Activated CD4-positive, alpha-beta T cell treated with anti-CD3 and anti-CD28 coated beads, Interleukin-2, amount 50 U/mL, for 48 hours (primary cell): ENCODE measurements at regions not wholly inside any gene's neighbourhood (a gene's known extent, or its start where the extent isn't known, plus 50 kb on each side); places are given as distances from the start of the nearest gene placed in this dataset.

Source experiments
- DNase-seq, 2 experiments: peaks; one replicate each; pipeline ENCODE4 v3.0.0-alpha.2; 2020

- DNase-seq, result no peak
Measured at GRCh38 chr20:39270837-39271604, 308.9 kb downstream of the DHX35 start.

DNA sequence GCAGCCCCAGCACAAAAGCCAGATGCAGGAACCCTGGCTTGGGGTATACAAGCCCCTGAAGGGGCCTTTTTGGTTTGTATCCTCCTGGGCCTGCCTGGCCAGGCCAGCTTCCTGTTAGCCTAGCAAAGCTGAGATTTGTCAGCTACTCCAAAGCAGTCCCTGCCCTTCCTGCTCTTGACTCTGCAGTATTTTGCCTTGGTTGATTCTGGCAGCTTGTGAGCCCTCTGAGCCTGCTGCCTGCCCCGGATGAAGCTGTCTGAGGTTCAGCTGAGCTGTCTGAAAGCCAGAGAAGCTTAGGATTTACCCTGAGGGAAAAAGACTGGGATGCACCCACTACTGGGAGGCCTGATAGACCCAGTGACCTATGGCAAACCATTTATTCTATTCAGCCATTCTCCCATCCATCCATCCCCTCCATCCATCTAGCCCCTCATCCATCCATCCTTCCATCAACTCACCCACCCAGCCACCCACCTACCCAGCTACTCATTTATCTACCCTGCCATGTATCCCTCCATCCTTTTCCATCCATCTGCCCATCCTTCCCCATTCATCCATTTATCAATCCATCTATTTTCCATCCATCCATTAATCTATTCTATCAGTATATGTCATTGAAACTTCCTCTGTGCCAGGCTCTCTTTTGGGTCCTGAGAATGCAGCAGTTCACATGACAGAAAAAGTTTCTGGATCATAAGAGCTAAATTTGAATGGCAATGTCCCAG lies 307.5 kb downstream of the DHX35 start:
- DNase-seq, result no peak

GRCh38 chr20:39268981-39269461 lies 306.9 kb downstream of the DHX35 start:
- DNase-seq, result peak; percentile 46 to 59

- DNase-seq, result no peak
Measured at GRCh38 chr20:39268491-39268951, 306.4 kb downstream of the DHX35 start.

GRCh38 chr20:39266989-39267388 lies 304.8 kb downstream of the DHX35 start:
- DNase-seq, result no peak

DNA sequence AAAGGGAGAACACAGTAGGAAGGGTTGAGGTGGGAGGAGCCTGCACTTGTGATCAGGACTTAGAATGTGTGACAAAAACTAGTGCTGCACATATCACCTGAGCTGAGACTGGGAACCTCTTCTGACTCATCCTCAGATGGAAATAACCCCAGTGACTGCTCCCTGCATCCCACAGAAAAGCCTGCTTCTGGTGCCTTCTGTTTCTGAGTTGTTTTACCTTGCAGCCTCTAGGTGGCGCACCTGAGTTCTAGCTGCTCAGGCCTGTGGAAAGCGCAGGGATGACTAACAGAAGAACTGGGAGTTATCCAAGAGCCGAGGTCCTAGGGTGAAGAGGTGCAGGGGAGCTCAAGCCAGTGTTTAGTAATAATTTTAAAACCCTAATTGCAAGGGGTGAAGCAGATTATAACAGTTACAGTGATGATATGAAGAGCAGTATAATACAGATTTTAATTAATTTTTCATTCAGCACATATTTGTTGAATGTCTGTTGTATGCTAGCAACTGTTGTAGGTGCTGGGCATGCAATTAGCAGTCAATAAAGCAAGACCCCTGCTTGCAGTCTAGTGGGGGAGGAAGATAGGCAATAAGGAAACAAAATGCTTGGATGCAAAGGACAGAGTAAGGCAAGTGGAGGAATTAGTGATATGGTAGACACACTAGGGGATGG lies 302.5 kb downstream of the DHX35 start:
- peak; percentile 46 to 57 for DNase-seq

GRCh38 chr20:39263076-39263475 lies 300.9 kb downstream of the DHX35 start:
- no peak for DNase-seq

DNA sequence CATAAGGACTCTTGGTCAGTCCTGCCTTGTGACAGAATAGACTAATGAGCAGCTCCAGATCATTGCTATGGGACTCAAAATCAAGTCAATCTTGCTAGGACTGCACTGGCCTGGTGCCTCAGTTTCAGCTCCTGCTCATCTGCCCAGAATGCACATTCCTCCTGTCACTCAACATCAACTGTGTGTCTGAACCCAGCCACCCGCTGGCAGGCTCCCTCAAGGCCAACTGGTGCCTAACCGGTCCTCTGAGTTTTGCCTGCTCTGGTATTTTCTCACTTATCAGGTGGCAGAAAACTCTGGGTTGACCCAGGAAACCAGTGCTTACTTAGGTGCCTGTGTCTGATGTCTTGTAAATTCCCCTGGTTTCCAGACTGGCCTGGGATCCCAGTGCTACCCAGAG lies 297.7 kb downstream of the DHX35 start:
- no peak for DNase-seq

DNA sequence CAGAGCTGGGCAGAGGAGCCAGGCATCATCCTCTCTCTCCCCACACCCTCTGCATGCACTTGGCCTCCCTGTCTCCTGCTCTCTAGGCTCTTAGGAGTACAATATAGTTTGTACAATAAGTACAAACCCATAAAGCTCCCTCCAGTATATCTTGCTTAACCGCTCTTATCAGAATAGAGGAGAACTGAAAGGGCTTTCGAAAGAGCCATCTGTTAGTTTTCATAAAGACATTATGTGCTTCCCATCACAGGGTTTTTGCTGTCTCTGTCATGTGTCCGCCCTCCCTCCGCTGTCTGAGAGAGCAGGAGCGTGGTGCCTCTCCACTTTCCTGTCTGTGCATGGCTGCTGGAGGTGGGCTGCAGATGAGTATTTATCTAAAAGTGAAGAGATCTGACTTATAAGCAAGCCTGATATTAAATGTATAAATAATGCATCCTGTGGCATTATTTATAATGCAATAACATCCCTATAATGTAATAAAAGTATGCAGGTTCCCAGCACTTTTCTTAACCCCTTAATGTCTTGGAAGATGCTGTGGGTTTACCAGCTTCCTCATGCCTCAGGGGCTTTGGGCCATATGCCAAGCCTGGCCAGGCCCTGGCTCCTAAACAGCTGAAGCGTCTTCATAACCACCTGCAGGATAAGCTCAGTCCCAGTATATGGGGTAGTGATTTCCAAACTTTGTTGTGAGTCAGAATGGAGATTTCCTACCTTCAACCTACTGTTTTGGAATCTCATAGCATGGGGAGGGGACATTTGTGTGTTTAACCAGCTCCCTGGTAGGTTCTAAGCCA lies 297.1 kb downstream of the DHX35 start:
- DNase-seq, result no peak

GRCh38 chr20:39258253-39258652 lies 296.1 kb downstream of the DHX35 start:
- no peak for DNase-seq

DNA sequence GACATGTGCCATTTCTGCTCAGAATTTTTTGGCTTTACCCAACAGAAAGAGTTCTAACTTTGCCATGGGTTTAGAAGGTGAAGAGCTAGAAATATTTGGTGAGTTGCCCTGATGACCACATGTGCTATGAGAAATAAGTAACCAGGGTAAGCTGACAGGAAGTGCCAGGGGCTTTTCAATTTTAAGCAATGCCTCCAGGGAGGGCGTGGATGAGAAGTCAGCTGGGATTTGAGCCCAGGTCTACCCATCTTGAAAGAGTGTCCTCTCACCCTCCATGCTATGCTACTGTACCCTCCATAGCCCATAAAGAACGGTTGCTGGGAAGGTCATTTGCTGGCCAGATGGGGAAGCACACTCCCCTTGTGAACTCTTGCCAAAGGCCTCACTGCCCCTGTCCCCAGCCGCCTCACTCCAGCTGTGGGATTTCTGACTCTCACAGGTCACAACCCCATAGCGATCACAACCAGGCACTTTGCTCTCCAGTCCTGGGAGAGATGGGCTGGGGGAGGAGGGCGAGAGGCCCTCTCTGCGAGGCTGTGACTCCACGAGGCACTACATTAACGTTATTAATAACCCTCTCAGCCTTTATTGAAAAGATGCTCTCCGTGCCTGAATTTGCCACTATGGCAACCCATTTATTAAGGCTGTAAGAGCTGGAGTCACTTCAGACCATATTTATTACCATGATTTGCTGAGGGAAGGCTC lies 291.1 kb downstream of the DHX35 start:
- no peak for DNase-seq

DNA sequence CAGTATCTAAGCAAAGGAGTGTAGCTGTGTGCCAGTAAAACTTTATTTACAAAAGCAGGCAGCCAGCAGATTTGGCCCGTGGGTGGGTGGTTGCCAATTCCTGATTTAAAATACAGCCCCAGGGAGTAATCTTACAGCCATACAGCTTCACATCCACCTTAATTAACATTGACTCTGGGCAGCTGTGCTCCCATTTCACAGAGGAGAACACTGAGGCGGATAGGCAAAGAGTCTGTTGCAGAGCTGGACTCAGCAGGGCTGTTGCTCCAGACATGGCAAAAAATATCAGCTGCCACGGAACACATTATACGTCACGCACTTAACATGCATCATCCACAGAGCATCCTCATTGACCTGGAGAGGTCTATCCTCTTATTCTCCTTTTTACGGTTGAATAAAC lies 289.9 kb downstream of the DHX35 start:
- no peak for DNase-seq

DNA sequence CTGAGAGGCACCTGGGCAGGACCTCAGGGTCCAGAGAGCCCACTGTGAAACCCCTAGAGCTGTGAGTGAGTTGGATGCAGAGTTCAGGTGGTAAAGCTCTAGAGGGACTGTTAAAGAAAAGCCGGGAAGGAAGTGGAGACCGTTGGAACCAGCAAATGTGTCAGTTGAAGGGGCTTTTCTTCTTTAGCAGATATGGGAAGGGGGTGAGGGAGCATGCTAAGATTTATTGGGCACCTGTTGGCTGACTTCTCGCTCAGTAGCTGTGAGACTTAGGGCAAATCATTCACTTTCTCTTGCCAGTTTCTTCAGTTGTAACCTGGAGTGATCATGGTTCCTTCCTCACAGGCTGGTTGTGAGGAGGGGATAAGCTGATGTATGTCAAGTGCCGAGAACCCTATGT lies 287.7 kb downstream of the DHX35 start:
- no peak for DNase-seq

DNA sequence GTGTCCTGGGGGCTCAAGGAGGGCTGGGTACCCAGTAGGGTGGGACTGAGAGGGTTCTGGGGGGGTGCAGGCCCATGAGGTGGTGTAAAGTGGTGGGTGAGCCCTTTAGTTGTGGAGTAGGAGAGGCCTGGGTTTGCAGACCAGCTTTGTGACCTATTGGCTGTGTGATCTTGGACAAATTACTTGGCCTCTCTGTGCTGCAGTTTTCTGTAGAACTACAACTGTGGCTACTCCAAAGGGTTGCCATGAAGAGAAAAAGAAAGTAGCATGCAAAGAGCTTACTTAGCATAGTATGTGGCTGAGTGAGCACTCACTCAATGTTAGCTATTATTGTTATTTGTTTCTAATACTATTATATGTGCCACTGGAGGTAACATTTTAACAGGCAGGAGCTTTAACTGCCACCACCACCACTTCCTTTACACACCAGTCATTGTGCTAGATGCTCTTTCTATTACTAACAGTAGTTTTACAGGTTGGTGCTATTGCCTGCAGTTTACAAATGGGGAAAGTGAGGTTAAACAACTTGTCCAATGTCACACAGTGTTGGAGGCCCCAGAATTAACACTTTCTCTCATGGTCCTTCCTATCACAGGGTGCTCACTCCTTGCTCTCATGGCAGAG lies 286.8 kb downstream of the DHX35 start:
- DNase-seq, result no peak

DNA sequence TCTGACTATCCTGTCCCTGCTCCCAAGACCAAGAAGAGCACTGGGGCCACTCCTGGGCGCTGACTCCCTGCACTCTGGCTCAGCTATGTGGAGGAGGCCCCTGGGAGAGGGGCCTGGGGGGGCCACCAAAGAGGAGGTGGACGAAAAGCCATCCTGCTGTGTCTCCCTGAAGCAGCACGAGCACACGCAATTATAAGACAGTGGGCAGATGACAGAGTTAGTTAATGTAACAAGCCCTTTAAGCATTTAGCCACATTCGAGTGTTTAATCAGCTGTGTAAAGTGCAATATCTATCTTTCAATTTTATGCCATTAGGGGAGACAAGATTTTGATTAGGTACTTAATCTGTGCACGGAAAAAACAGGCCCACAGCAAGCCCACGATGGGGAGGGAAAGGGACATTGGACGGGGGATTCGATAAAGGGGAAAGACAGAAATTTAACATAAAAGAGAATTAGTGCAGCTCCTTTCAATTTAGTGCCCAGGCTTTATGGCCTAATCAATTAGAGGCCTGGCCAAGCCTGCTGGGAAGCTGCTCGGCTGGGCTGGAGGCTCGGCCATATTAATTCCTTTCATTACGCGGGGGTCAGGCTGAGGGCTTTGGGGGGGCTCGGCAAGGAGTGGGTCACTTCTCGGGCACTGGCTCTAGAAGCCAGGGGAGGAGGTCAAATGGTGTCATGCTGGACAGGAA lies 286.2 kb downstream of the DHX35 start:
- no peak for DNase-seq

DNA sequence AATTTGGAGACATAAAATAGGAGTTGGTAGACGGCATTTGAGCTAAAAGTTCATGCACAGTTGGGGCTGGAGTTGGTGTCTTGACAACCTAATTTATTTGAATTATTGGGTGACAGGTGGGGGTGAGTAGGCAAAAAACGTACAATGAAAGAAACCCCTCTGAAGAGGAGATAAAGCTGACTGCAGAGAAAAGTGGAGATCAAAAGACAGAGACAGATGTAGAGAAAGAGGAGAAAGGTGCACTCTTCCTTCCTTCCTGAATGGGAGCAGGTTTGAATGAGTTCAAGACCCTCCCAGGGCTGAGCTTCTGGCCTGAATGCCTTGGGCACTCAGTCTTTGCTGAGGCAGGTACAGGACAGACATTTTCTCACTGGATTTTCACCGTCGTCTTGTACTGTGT lies 284.3 kb downstream of the DHX35 start:
- DNase-seq, result no peak

DNA sequence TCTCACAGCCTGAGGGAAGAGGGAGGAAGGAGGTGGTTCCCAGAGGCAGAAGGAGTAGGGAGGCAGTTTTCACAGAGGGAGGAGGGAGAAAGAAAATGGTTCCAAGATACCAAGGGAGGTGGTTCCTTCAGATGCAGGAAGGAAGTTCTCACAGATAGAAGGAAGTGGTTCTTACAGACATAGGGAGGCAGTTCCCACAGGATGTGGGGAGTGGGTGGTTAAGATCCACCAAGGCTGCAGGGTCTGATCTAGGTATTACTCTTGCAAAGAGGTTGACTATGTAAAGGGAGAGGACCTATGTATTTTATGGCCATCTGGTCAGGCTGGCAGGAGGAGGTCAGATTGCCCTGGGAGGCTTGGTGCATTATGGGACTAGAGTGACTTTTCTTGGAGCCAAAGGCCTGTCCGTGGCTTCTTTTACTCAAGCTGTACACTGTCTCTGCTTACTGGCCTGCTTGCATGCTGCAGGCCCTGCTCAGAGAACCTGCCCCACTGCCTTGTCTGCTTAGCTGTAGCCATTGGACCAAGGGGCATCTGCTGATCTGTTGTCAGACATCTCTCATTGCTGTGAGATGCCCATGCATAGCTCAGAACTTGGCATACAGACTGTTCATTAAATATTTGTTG lies 283.7 kb downstream of the DHX35 start:
- DNase-seq, result no peak

- DNase-seq, result no peak
Measured at GRCh38 chr20:39243962-39244361, 281.8 kb downstream of the DHX35 start.

DNA sequence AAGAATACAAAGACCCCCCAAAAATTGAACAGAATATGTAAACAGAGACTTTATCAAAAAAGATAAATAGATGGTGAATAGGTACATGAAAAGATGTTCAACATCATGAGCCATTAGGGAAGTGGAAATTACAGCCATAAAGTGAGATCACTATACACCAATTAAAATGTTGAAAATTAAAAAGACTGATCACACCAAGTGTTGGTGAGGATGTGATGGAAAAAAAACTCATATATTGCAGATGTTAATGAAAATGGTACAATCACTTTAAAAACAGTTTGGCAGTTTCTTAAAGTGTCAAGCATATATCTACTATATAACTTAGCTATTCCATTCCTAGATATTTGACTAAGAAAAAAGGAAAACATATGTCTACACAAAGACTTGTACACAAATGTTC lies 280.5 kb downstream of the DHX35 start:
- no peak for DNase-seq

GRCh38 chr20:39234520-39235095 lies 272.5 kb downstream of the DHX35 start:
- no peak for DNase-seq
